Fibroblast of villous mesenchyme (primary cell): ENCODE measurements at regions not wholly inside any gene's neighbourhood (a gene's known extent, or its start where the extent isn't known, plus 50 kb on each side); places are given as distances from the start of the nearest gene placed in this dataset.

ENCODE experiments used
- DNase-seq: peaks from one replicate; pipeline ENCODE4 v3.0.0-alpha.2; 2010; ENCODE audit warnings: low read depth
- H3K4me3 ChIP-seq: 2 replicates; pipeline ENCODE4 v1.5.1; 2011; ENCODE audit warnings: low read depth, mild to moderate bottlenecking, low read length
- CTCF ChIP-seq: IDR thresholded peaks from 2 replicates; pipeline ENCODE4 v1.5.1; 2012; ENCODE audit warnings: low read depth, mild to moderate bottlenecking, low read length; ENCODE audit not compliant: insufficient read depth

- no peak for DNase-seq
- H3K4me3 ChIP-seq: no peak overlapping the region
- no peak for TF ChIP-seq CTCF
Observed at GRCh38 chr6:149229096-149229495, 88.4 kb upstream of the TAB2 start.

- DNase-seq: no peak
- H3K4me3 ChIP-seq: no peak overlapping the region
- TF ChIP-seq CTCF: no peak
Observed at GRCh38 chr6:149230712-149231460, 86.6 kb upstream of the TAB2 start.

- no peak overlapping the region for H3K4me3 ChIP-seq
- no peak for TF ChIP-seq CTCF
- DNase-seq: peak; percentile 79
Observed at GRCh38 chr6:149231778-149232177, 85.7 kb upstream of the TAB2 start.

GRCh38 chr6:149233056-149233715 lies 84.3 kb upstream of the TAB2 start:
- no peak overlapping the region for H3K4me3 ChIP-seq
- peak; percentile 80 for DNase-seq
- no peak for TF ChIP-seq CTCF

GRCh38 chr6:149234051-149234962 lies 83.2 kb upstream of the TAB2 start:
- TF ChIP-seq CTCF: no peak
- H3K4me3 ChIP-seq: no peak overlapping the region
- DNase-seq: peak; percentile 71

GRCh38 chr6:149235130-149235561 lies 82.4 kb upstream of the TAB2 start:
- H3K4me3 ChIP-seq: no peak overlapping the region
- peak; percentile 73 for DNase-seq
- no peak for TF ChIP-seq CTCF
